Left forelimb (tissue), 1 donor: ENCODE measurements at regions not wholly inside any gene's neighbourhood (a gene's known extent, or its start where the extent isn't known, plus 50 kb on each side); places are given as distances from the start of the nearest gene placed in this dataset.
A peak's percentile ranks its signal among the peaks of the same experiment; 100 is the strongest.

Experiments
- DNase-seq: peaks from one replicate; pipeline ENCODE4 v3.0.0-alpha.2; 2018; ENCODE audit warnings: low spot score

DNA sequence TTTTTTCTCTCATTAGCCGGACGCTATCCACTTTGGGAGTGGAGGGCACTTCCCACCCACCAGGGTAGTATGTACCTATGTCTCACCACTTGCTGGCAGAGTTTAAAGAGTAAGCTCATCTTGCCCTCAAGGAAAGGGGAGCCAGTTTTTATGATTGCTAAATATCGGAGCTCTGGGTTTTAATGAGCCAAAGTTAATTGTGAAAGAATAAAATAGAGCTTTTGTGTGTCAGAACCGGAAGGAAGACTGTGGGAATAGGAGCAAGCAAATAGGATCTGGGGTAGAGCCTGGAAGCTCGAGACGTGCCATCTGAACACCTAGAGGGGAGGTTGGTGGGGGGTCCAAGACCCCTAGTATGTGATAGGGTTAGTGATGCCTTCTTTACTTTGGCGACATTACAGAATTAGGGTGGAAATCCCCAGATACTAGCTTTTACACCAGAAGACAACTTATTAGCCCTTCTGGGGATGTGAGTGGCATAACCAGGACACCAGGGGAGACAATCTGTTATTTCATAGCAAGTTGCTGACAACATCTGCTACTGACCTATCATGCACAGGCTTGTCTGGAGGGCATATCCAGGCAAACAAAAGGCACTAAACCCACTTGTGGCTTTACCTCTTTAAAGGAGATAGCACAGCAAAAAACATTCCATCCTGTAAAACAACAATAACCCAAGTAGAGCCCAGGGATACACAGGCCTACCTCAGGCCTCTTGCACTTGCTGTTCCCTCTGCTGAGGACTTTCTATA lies 333.8 kb downstream of the ZNF621 start:
- no peak for DNase-seq

DNA sequence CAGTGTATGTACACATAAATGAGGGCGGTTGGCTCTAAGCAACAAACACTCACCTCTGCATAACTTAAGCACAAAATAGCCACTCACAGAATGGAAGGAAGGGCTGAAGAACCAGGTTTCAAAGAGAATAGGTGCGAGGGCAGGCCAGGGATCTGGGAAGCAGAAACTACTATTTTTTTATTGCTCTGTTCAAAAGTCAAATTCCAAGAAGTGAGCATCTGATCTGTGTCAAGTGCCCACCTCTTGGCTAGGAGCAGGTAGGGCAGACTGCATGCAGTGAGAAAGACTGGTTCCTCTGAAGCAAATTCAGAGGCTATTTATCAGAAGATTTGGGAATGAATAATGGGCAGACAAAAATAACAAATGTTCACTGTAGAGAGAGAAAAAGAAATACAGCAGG lies 336.4 kb upstream of the CTNNB1 start:
- DNase-seq: no peak

DNA sequence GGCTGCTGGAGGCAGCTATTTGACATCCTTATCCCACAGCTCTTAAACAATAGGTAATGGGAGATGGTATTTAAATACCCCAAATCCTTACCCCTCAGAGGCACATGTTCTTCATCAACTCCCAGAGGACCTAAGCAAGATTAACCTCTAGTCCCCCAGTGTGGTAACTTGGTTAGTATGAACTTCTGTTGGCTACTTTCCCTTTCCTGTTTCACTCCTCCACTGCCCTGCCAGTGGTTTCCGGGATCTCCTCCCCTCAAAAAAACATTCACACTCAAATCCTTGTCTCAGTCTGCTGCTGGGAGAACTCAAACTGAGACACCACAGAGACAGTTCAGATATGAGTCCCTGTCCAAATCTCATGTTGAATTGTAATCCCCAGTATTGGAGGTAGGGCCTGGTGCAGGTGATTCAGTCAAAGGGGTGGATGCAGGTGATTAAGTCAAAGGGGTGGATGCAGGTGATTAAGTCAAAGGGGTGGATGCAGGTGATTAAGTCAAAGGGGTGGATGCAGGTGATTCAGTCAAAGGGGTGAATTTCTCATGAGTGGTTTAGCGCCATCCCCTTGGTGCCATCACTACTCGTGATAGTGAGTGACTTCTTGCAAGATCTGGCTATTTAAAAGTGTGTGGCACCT lies 335.0 kb upstream of the CTNNB1 start:
- no peak for DNase-seq

DNA sequence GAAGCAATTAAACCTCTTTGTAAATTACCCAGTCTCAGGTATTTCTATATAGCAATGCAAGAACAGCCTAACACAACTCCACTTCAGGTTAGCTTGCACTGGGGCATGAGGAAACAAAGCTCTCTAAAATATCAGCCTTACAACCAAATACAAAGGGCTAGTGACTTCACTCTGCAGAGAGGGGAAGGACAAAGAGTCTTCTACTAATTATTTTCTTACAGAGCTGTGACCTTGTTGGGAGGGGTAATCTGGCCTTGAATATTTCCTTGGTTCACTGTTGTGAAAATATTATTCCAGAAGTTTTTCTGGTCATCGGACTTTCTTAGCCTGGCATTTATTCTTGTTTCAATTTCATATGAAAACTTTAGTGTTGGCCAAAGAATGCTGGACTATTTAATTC lies 334.4 kb upstream of the CTNNB1 start:
- DNase-seq: no peak

DNA sequence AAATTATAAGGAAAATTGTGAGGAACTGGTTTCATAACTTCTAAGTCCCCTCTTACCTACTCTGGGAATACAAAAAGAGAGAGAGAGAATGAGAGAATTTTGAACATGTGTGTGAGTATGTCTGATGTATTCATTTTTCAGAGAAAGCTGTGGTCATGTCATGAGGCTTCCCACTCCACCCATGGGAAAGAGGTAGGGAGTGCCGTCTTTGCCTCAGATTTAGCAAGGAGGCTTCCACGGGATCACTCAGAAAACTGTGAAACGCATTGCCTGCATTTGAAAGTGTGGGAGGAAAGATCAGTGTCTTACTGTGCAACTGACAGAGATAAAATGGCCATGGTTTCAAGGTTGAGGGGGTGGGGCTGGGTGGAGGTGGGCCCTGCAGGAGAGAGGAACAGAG lies 331.5 kb upstream of the CTNNB1 start:
- DNase-seq: no peak

DNA sequence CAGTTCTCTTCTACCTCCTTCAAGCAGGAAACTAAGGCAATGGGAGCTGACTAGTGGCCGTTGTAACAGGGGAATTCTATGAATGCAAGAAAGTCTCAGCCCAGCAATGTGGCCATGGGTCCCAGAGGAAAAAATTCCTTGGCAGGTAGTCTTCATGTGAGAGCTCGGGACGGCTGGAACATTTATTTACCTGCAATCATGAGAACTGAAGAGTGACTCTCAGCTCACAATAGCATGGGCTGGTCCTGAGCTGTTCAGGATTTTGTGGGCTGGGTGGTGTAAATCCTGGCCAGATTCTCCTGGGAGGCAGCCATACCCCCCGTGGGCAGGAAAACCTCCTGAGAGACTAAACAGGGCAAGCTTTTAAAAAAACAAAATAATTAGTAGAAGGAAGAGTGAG lies 330.3 kb upstream of the CTNNB1 start:
- no peak for DNase-seq

DNA sequence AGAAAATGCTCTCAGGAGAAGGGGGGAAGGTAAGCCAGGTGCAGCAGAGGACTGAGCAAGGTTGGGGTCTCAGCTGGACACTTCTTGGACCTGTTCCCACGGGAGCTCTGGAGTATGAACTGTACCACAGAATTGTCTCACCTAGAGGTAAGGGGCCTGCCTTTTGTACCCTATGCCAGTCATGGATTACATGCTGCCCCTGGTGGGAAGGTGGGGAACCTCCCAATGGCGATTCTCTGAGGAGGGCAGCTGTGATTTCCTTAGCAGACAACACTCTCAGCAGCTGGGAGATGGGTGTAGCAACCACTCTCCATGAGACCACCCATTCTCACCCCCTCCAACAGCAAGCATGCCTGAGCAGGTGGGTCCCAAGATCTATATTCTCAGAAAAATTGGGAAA lies 329.4 kb upstream of the CTNNB1 start:
- DNase-seq: no peak

DNA sequence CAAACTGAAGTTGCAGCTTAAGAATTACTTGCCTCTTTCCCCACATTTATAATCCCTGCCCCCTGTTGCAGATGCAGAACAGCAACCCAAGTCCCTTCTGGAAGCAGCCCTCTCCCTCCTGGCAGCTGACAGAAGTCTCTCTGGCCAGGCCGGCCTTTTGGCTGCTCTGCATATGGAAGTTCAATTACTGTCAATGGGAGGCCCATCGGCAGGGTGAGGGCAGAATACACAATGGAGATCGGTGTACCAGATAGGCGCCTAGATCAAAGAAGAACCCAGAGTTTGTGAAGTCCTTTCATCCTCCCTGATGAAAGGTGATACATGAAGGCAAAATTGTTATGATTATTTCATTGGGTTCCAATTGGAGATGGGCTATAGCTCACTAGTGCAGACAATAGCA lies 327.9 kb upstream of the CTNNB1 start:
- DNase-seq: no peak

DNA sequence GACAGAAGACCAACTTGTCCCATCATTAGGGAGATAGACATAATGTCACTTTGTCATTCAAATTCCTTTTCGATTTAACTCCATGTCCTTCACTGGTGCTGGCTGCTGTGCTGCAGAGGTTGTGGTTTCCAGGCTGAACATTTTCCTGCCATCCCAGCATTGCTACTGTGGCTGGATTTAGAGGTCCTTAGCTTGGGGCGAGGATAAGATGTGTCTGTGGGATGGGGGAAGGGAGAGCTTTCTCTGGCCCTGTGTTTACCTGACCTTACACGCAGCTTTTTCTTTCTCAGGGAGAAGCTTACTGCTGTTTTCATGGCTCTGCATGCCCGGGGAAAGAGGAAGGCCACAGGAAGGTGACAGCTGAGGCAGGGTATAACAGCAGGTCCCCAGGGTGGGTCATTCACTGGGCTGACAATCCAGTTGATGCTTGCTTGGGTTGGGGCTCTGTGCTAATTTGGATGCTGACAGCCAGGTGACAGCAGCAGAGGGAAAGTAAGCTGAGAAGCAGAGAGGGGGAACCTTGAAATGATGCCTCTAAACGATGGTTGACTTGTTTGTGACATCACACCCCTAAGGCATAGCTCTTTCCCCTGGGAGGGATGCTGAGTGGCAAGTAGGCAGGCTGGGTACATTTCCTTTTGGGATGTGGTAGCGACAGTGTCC lies 326.9 kb upstream of the CTNNB1 start:
- no peak for DNase-seq

DNA sequence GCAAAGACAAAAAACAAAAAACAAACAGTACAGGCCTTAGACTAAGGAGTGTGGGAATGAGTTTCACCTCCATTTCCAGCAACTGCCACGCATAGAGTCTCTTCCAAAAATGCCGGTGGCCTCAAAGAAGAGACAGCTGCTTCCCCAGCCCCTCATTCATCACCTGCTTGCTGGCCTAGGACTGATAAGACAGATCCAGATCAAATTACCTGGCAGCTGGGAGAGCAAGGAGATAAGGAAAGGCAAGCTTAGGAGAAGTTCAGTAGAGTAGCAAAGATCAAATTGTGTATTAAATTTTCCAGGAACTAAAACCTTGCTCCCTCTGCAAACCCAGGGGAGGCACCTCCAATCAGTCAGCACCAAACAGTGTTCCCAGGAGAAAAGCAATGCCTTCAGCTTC lies 325.8 kb upstream of the CTNNB1 start:
- no peak for DNase-seq

DNA sequence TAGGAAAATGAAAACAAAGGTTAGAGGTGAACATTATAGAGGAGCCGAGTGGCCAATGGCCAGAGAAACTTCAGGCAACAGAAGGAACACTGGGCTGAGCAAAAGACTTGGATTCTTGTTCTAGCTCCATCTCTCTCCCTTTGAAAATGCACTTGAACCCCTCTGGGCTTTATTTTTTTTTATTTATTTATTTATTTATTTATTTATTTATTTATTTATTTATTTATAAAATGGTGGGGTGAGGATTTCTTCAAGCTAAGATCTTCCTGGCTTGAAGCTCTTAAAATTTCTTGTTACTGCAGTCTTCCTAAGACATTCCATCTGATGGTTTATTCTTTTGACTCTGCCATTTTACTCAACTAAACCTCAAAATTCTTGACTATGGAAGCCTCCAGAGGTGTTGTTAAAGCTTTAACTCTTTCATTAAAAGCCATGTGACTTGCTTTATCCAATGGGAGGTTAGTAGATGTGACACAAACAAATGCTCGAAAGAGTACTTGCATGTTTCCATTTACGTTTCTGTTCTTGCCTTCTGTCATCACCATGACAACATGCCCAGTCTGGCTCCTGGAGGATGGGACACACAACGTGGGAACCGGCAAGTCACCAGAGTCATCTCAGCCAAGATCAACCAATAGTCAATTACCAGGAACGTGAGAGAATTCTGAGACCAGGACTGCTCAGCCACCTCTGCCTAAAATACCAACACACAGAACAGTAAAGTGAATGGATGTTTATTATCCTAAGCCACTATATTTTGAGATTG lies 325.2 kb upstream of the CTNNB1 start:
- no peak for DNase-seq

DNA sequence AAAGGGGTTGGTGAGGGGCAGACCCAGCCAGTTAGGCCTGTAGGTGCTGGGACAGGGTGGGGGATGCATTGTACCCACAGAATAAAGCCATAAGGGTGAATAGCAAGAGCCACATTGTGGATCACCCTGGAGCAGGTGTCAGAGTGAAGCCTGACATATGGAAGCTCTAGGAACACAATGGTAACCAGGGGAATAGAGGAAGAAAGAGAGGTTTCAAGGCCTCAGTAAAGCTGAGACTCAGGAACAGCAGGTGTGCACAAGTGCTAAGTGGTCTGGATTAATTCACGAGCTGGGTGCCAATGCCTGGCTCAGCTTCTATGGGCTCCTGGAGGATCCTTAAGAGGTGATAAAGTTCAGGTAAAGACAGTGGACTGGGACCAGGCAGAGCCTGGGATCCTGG lies 323.7 kb upstream of the CTNNB1 start:
- no peak for DNase-seq

DNA sequence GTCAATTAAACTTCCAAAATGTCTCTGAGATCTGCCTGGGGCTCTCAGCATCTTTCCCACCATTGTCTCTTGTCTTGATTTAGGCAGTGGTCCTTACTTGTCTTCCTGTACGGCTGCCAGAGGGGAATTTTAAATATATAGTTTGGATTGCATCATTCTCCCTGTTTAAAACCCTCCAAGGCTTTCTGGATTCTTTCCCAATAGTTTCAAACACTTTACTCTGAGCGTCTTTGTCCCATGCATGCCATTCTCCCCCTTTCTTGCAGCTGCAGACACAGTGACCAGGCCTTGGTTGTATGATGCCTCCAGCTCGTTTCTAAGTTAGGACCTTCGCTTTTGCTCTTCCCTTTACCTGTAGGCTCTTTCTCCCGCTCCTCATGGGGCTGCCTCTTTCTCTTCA lies 323.3 kb upstream of the CTNNB1 start:
- DNase-seq: no peak

DNA sequence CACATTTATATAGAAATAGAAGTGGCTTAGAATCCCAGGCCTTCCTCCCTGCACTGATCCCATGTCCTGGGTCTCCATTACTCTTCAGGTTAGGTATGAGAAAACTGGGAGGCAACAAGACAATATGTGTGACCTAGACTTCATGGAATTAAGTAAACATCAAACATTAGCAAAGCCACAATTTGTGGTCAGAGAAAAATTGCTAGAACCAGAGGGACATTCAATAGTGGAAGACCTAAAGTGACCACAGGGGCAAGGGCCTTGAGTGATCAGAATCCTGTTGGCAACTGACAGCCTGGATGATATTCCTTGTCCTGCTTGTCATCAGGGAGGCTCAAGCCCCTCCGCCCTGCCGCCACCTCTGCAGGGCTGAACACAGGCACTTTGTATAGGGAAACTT lies 322.8 kb upstream of the CTNNB1 start:
- DNase-seq: no peak

DNA sequence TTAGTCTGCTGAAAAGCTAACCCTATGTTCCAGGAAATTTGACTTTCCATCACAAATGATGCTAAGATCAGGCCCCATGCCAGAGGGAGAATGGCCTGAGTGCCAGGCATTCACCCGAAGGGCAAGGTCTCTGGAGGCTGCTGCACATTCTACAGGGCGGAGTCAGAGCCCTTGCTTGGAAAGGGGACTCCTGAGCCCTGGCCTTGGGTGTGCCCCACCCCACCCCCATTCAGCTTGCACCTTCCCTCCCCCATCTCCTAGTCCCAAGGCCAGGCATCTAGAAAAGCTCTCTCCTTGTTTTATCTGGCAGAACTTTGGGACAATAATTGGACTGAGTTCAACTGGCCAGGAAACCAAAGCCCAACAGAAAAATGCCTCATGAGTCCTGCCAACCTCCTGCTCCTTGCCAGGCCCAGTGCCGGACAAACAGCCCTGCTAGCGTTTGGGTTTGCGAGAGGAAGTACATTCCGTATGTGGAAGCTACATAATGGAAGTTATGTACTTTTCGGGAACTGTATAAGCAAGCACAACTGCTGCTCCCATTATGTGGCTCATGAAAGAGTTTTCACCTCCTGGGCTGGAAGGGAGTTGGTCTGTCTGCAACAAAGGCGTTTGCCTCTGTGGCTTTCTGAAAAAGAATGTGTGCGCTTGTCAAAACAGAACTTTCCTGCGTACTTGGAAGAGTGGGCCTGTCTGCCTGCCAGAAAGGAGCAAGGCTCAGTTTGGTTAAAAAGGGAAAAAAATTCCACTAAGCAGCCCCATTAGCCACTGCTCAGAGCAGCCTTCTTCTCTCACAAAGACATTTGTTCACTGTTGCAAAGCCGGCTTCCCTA lies 321.5 kb upstream of the CTNNB1 start:
- peak; percentile 78 for DNase-seq

DNA sequence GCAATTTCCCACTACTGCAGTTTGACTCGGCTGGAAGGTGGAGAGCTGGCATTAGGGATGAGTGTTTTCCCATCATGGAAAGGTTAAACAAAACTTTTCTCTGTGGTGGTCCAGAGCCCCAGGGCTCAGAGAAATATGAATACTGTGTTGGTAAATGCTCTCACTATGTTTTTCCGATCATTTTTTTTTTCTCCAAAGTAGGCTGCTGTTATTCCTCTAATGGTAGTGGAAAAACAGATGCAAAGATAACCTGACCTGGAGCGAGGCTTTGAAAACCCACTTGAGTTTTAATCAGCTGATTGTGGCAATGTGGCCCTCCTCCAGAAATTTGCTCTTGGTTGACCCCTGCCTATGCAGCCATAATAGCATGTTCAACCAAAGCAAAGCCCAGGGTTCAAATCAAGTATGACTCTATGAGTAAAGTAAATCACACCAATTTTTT lies 320.8 kb upstream of the CTNNB1 start:
- DNase-seq: no peak

DNA sequence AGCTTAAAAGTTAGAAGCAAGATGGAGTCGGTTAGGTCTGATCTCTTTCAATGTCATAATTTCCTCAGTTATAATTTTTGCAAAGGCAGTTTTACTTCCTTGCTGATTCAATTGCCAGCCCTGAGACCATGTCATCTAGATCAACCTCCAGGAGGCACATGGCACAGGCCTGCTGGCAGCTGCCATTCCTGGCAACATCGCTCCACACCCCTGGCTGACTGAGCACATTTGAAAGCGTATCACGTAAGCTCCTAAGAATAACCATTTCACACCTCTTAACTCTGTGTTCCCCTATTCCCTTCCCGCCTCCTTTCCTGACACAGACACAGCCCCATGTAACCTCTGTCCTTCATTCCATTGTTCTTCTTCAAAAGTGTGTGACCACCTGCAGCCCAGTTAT lies 313.9 kb upstream of the CTNNB1 start:
- no peak for DNase-seq

DNA sequence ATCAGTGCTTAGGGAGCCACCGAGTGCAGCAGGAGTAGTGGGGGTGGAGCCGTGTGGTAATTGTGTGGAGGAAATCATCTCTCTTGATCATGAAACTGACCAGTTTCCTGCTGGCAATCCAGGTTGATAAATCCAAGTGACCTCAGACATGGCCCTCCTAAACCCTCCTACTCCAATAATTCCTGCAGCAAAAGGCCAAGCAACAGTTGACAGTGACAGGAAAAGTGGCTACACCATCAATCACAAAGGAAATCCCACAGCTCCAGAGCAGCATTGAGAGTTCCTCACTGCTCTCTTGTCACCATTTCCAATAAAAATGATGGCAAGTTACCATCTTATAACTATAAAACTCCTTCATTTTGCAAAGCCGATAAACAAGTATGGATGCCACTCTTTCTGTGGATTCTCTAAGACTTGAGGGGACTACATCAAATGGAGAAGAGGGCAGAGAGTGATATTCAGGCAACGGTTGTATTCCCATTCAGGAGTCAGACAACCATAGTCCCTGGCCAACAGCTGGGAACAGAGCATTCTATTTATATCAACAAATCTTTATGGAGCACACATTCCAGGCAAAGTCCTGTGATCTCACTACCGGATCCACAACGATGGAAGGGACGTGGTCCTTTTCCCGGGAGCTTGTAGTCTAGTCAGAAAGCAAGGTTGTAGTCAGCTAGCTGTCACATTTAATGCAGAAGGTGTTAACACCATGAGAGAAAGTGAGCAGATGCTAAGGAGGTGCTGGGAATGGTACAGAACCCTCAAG lies 312.5 kb upstream of the CTNNB1 start:
- no peak for DNase-seq

DNA sequence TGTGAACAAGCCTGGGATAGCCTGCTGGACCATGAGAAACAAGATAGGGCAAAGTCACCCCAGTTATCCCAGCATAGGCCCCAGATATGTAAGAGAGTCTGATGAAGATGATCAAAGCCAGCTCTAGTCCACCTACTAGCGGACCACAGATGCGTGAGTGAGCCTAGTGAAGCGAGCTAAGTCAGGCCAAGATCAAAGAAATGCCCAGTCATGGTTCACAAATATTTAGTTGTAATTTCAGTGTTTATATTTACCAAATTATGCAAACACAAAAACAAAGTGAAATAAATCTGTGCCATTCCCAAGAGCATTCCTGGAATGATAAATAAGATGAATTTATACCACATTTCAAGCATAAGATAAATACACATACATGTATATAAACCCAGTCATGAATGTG lies 308.1 kb upstream of the CTNNB1 start:
- no peak for DNase-seq

DNA sequence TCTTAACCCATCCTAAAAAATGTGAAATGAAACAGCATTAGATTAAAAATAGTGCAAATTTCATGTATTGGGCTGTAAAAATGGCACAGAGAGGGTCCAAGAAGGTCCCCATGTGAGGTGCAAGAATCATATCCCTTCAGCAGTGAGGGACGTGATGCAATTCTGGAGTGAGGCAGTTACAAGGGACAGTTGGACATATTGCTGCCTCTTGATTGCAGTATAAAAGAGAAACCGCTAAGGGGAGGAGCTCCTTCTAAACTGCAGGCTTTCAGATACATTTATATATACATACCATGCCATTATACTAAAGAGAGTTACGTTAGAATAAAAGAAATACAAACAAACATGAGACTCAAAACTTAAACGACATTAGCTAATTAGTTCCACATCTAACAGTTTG lies 304.2 kb upstream of the CTNNB1 start:
- DNase-seq: no peak

DNA sequence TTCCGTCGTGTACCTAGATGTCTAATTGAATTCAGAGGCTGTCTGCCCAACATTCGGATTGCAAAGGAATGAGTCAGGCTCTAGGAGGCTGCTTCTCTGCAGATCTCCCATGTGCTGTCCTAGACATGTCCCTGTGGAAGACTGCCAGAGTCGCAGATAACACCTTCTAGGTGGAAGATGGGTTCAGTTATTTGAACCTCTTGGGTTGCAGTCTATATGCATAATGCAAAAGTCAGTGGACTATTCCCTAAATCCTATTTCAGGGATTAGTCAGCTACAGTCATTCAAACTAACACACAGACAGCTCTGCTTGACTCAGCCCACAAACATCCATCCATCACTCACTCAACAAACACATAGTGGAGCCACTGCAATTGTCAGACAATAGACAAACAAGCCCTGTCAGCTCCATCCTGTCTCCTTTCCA lies 300.0 kb upstream of the CTNNB1 start:
- DNase-seq: no peak
